SK-N-MC (cell line): ENCODE measurements at regions not wholly inside any gene's neighbourhood (a gene's known extent, or its start where the extent isn't known, plus 50 kb on each side); places are given as distances from the start of the nearest gene placed in this dataset.

ENCODE experiments used
- DNase-seq: peaks from one replicate; pipeline ENCODE4 v3.0.0-alpha.2; 2011; ENCODE audit warnings: low read depth, low spot score
- H3K27ac ChIP-seq: fragments of 200-600 bp; sonication (generic); 2 replicates; pipeline ENCODE4 v1.5.1; 2016; ENCODE audit warnings: mixed run types
- H3K36me3 ChIP-seq: fragments of 200-600 bp; sonication (generic); 2 replicates; pipeline ENCODE4 v1.6.1; 2017; ENCODE audit warnings: antibody characterized with exemption, low read length, mixed read lengths; ENCODE audit not compliant: insufficient read depth
- H3K4me3 ChIP-seq: fragments of 200-600 bp; sonication (generic); 2 replicates; pipeline ENCODE4 v1.5.1; 2016
- H3K9ac ChIP-seq: fragments of 200-600 bp; sonication (generic); 2 replicates; pipeline ENCODE4 v1.8.0; 2017; ENCODE audit warnings: mixed run types, mixed read lengths; ENCODE audit not compliant: insufficient read length
- H3K9me3 ChIP-seq: fragments of 200-600 bp; sonication (generic); 2 replicates; pipeline ENCODE4 v1.6.1; 2017; ENCODE audit warnings: low read depth, mild to moderate bottlenecking, antibody characterized with exemption, low read length, moderate library complexity, mixed read lengths
- EZH2 ChIP-seq: fragments of 200-600 bp; sonication (generic); IDR thresholded peaks from one replicate; pipeline ENCODE4 v1.6.1; 2017; ENCODE audit warnings: antibody characterized with exemption
- FOXP2 ChIP-seq: optimal IDR thresholded peaks from 2 replicates; pipeline ENCODE3; 2011; ENCODE audit warnings: mild to moderate bottlenecking, moderate library complexity; ENCODE audit not compliant: insufficient read depth; ENCODE audit errors: extremely low read length, control extremely low read depth
- POLR2AphosphoS5 ChIP-seq: IDR thresholded peaks from 2 replicates; pipeline ENCODE4 v1.6.1; 2012; ENCODE audit warnings: mild to moderate bottlenecking, low read depth, low read length, borderline replicate concordance

DNA sequence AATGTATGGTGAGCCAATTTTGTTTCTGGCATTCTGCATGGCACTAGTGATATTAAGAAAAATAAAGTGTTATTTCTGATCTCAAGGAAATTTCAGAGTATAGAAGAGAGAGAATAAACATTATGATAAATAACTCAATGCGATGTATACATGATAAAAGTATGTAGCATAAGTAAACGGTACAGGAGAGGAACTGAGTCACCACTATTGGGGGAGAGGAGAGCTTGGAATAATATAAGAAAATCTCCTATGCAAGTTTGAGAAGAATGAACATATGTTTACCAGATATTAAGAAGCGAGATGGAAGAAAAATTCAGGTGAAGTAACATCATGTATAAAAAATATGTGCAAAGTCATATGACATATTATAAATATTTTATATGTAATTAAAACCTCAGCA, 1230.3 kb upstream of the CITED2 start:
- Histone ChIP-seq H3K9ac (no peak overlapping the region), H3K27ac (no peak overlapping the region)

DNA sequence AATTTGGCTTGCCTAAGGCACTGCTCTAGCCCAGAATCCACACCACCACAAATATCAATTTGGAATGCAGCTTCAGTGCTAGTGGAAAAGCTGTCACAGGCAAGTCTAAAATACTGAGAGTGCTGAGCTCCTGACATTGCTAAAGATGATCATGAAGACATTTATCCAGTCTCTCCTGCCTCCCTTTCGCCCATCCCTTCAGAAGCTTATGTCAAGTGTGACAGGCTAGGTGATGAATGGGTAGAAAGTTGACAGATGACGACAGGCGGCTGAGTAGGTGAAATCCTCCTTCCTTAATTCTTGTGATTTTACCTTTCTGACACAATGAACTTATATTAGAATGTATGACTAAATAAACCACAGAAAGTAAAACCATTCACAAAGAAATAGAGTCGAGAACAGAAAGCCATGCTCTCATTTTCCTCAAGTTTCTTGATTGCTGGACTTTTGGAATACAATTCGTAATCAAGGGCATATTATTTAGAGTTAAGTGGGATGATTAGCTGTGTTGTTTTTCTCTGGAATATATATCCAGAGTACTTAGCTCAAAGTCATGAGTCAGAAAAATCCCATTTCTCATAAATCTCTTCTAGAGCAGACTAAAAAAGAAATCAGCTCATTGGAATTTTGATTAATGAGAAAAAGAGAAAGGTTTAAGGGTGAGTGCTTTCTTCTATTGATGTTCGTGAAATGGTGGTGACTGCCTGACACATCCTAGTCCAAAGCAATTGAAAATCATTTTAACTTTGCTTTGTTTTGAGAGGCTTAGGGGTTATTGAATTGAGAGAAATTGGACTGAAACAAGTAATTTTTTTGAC, 1228.2 kb upstream of the CITED2 start:
- H3K9ac ChIP-seq = no peak overlapping the region
- H3K4me3 ChIP-seq = no peak overlapping the region
- no peak for DNase-seq
- no peaks in the 10 kb centered on the region for H3K36me3 ChIP-seq
- no peak for TF ChIP-seq EZH2
- TF ChIP-seq POLR2AphosphoS5 = no peak
- TF ChIP-seq FOXP2 = no peak
- no peaks in the 10 kb centered on the region for H3K9me3 ChIP-seq
- H3K27ac ChIP-seq = no peak overlapping the region

More for the DNA sequence above, 1230.3 kb upstream of the CITED2 start:
- no peaks in the 10 kb centered on the region for H3K36me3 ChIP-seq
- no peak for DNase-seq
- no peaks in the 10 kb centered on the region for H3K9me3 ChIP-seq
- TF ChIP-seq POLR2AphosphoS5 = no peak
- no peak for TF ChIP-seq FOXP2
- TF ChIP-seq EZH2 = no peak
- no peak overlapping the region for H3K4me3 ChIP-seq

DNA sequence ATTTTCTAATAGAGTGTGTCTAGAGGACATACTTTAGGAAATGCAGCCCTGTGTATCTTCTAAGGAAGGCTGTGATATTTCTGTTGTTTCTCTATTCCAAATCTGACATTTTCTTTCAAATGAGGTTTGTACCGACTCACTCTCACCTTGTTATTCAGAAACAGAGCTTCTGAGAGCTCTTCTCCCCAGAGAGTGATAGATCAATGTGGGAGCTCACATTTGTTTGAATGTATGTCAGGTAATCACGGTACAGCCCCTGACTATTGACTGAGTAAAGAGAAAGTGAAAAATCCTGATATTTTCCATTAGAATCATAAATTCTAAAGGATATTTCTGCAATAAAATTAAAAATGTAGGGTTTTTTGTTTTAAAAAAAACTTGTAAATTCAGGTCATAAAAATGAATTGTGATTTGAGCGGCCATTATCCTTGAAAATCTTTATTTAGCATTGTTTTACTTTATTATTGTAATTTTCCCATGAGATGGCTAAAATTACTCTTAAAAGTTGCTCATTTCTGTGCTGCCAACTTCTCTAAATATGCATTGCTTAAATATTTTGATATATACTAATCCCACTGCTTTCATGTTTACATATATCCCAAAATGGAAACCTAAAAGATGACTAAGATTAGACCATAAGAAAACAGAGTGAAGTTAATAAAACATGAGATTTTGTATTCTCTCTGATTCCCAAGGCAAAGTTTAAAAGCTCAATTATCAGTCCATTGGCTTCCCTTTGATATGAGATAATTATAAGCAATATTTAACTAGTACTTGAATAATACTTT, 1226.8 kb upstream of the CITED2 start:
- no peak for DNase-seq
- H3K9me3 ChIP-seq = no peaks in the 10 kb centered on the region
- H3K27ac ChIP-seq = no peak overlapping the region
- H3K9ac ChIP-seq = no peak overlapping the region
- no peaks in the 10 kb centered on the region for H3K36me3 ChIP-seq
- no peak overlapping the region for H3K4me3 ChIP-seq
- TF ChIP-seq EZH2 (no peak), POLR2AphosphoS5 (no peak), FOXP2 (no peak)

DNA sequence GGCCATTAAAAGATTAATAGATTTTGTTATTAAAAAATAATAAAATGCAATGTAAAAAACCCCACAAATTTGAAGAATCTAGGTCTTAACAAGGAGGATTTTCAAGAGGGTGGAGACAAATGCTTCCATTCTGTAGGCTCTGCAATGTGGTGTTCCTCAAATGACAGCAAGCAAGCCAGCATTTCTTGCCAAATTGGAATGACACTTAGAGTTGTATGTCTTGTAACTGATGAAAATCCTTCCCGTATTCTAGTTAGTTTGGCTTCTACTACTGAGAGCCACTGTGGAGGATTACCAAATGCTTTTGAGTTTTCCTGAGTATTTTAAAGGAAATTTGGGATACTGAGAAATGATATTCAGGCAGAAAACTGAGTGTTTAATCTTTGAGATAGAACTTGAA, 1225.5 kb upstream of the CITED2 start:
- Histone ChIP-seq H3K27ac (no peak overlapping the region), H3K4me3 (no peak overlapping the region), H3K9me3 (no peaks in the 10 kb centered on the region), H3K36me3 (no peaks in the 10 kb centered on the region), H3K9ac (no peak overlapping the region)
- no peak for DNase-seq
- no peak for TF ChIP-seq EZH2
- TF ChIP-seq POLR2AphosphoS5 = no peak
- no peak for TF ChIP-seq FOXP2

DNA sequence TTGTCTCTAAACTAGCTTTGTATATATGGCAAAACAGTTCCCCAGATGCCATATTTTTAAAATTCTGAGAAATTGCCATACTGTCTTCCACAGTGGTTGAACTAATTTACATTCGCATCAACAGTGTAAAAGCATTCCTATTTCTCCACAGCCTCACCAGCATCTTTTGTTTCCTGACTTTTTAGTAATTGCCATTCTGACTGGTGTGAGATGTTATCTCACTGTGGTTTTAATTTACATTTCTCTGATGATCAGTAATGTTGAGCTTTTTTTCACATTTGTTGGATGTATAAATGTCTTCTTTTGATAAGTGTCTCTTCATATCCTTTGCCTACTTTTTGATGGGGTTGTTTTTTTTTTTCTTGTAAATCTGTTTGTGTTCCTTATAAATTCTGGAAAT, 1222.7 kb upstream of the CITED2 start:
- TF ChIP-seq POLR2AphosphoS5 (no peak), EZH2 (no peak), FOXP2 (no peak)
- H3K9ac ChIP-seq = no peak overlapping the region
- H3K4me3 ChIP-seq = no peak overlapping the region
- H3K9me3 ChIP-seq = no peaks in the 10 kb centered on the region
- H3K36me3 ChIP-seq = no peaks in the 10 kb centered on the region
- H3K27ac ChIP-seq = peak overlapping the region; percentile 33; the same call in 1 of the 2 replicates
- DNase-seq = no peak

DNA sequence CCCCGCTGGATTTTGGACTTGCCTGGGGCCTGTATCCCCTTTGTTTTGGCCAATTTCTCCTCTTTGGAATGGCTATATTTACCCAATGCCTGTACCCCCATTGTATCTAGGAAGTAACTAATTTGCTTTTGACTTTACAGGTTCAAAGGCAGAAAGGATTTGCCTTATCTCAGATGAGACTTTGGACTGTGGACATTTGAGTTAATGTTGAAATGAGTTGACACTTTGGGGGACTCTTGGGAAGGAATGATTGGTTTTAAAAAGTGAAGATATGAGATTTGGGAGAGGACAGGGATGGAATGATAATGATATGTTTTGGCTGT, 1220.3 kb upstream of the CITED2 start:
- Histone ChIP-seq H3K9ac (no peak overlapping the region), H3K27ac (no peak overlapping the region), H3K36me3 (no peaks in the 10 kb centered on the region), H3K9me3 (no peaks in the 10 kb centered on the region), H3K4me3 (no peak overlapping the region)
- DNase-seq = no peak
- TF ChIP-seq FOXP2 (no peak), POLR2AphosphoS5 (no peak)

DNA sequence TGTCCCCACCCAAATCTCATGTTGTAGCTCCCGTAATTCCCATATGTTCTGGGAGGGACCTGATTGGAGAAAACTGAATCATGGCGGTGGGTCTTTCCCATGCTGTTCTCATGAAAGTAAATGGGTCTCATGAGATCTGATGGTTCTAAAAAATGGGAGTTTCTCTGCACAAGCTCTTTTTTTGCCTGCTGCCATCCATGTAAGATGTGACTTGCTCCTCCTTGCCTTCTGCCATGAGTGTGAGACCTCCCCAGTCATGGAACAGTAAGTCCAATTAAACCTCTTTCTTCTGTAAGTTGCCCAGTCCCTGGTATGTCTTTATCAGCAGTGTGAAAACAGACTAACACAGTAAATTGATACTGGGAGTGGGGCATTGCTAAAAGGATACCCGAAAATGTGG, 1218.4 kb upstream of the CITED2 start:
- no peak overlapping the region for H3K4me3 ChIP-seq
- no peak overlapping the region for H3K27ac ChIP-seq

DNA sequence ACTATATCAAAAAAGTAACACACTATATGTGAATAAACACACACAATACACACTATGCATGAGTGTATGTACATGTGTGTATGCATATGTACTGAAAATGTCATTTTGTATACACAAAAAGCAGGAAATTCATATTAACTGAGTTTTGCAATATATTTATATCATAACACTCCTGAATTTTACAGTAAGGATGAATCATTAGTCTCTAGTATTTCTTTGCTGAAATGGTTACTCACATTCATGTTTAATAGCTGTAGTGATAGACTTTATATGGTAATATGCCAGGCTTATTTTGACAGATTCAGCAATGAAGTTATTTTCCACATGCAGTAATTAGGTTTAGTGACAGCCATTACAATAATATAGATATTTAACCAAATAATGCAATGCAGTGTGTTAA, 1216.2 kb upstream of the CITED2 start:
- Histone ChIP-seq H3K9me3 (no peaks in the 10 kb centered on the region), H3K4me3 (no peak overlapping the region), H3K9ac (no peak overlapping the region), H3K36me3 (no peaks in the 10 kb centered on the region), H3K27ac (no peak overlapping the region)
- DNase-seq = no peak
- no peak for TF ChIP-seq FOXP2
- no peak for TF ChIP-seq POLR2AphosphoS5
- TF ChIP-seq EZH2 = no peak

More for the DNA sequence above, 1218.4 kb upstream of the CITED2 start:
- Histone ChIP-seq H3K9ac (no peak overlapping the region), H3K36me3 (no peaks in the 10 kb centered on the region), H3K9me3 (no peaks in the 10 kb centered on the region)
- no peak for DNase-seq
- no peak for TF ChIP-seq POLR2AphosphoS5
- TF ChIP-seq EZH2 = no peak
- TF ChIP-seq FOXP2 = no peak
